ENCODE measurements at regions not wholly inside any gene's neighbourhood (a gene's known extent, or its start where the extent isn't known, plus 50 kb on each side); places are given as distances from the start of the nearest gene placed in this dataset.
"Not testable (repeated sequence)": the region's sequence is repeated elsewhere in the genome, so short reads cannot be mapped to it uniquely, and the experiment has no call there.

DNA sequence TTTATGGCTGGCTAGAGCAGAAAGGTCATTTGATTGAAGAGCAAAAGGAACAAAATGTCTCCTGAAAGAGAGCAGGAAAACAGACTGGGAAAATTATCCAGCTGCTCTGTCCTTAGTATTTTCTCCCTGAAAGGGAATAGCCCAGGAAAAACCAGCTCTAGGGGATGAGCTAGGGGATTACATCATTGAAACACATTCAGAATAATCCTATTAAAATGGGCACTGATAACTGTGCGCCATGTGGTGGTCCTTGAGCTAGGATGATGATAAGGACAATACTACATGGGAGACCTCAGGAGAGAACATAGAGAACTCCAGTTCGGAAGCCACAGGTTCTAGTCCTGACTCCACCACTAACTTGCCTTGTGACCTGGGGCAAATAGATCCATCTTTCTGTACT, 873.8 kb downstream of the TYW1 start:
- Mint-ChIP-seq H3K4me1 (no peaks in the 10 kb centered on the region), H3K36me3 (no peaks in the 10 kb centered on the region), H3K9me3 (no peaks in the 10 kb centered on the region), H3K27ac (no peak overlapping the region), H3K27me3 (no peaks in the 10 kb centered on the region), H3K4me3 (no peak overlapping the region)

DNA sequence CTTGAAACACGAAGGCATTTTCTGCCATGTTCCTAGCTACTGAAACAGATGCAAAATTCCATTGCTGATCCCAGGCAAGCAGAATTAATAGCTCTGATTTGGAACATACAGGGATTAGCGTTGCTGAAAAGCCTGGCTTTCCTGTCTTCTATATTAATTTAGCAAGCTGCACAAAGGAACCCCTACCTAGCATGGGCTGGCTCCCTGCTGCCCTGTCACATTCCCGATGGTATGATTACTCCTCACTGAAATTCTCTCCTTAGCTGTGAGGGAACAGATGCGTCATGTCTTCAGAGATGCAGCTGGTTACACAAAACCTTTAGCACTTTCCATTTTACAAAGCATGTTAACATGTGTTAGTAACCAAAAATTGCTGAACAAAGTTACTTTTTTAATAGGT, 878.9 kb downstream of the TYW1 start:
- no peak overlapping the region for H3K27ac Mint-ChIP-seq
- peaks cover 19% of the 10 kb centered on the region for H3K9me3 Mint-ChIP-seq
- no peak overlapping the region for H3K4me3 Mint-ChIP-seq
- no peaks in the 10 kb centered on the region for H3K27me3 Mint-ChIP-seq
- H3K4me1 Mint-ChIP-seq, result no peaks in the 10 kb centered on the region
- H3K36me3 Mint-ChIP-seq, result no peaks in the 10 kb centered on the region

DNA sequence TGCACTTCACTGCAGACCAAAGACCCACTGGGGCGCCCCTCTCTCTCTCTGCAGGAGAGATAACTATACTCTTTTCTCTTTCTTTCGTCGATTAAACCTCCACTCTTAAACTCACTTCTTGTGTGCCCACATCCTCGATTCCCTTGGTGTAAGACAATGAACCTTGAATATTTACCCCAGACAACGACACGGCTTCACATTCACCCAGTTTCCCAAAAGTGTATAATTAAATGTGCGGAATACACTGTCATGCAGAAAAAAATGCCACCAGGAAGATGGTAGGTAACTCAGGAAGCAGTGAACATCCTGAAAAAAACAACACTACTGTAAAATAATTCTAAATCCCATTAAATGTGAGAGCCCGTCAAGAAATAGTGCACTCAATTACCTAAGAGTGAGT, 882.2 kb downstream of the TYW1 start:
- H3K4me1 Mint-ChIP-seq, result no peaks in the 10 kb centered on the region
- peaks cover 19% of the 10 kb centered on the region for H3K9me3 Mint-ChIP-seq
- no peaks in the 10 kb centered on the region for H3K36me3 Mint-ChIP-seq
- no peaks in the 10 kb centered on the region for H3K27me3 Mint-ChIP-seq
- H3K27ac Mint-ChIP-seq, result no peak overlapping the region
- H3K4me3 Mint-ChIP-seq, result no peak overlapping the region

DNA sequence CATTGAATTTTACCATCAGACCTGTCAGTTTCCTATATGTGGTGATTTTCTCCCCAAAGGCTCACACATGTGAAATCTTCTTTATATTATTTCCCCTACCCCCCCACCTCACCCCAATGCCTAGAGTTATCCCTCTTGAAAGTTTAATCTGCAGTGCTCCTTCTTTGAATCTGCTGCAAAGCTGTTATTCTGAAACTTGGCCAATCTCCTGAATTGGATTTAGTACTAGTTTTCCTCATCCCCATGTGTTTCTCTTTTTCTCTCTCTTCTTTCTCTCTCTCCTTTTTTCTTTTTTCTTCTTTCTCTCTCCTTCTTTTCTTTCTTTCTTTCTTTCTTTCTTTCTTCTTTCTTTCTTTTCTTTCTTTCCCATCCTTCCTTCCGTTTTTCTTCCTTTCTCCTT, 886.2 kb downstream of the TYW1 start:
- no peaks in the 10 kb centered on the region for H3K27me3 Mint-ChIP-seq
- no peak overlapping the region for H3K27ac Mint-ChIP-seq
- no peaks in the 10 kb centered on the region for H3K36me3 Mint-ChIP-seq
- H3K4me1 Mint-ChIP-seq, result no peaks in the 10 kb centered on the region
- peaks cover 8% of the 10 kb centered on the region for H3K9me3 Mint-ChIP-seq
- H3K4me3 Mint-ChIP-seq, result no peak overlapping the region

DNA sequence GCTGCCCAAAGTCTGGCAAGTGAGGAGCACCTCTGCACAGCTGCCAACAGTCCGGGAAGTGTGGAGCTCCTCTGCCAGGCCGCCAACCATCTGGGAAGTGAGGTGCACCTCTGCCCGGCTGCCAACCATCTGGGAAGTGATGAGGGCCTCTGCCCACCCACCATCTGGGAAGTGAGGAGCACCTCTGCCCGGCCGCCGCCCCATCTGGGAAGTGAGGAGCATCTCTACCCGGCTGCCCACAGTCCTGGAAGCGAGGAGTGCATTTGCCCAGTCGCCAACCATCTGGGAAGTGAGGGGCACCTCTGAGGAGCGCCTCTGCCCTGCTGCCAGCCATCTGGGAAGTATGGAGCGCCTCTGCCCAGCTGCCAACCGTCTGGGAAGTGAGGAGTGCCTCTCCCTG, 893.7 kb downstream of the TYW1 start:
- no peaks in the 10 kb centered on the region for H3K4me1 Mint-ChIP-seq
- peaks cover 3% of the 10 kb centered on the region for H3K9me3 Mint-ChIP-seq
- H3K27ac Mint-ChIP-seq, result no peak overlapping the region
- no peak overlapping the region for H3K4me3 Mint-ChIP-seq
- H3K27me3 Mint-ChIP-seq, result no peaks in the 10 kb centered on the region
- no peaks in the 10 kb centered on the region for H3K36me3 Mint-ChIP-seq

DNA sequence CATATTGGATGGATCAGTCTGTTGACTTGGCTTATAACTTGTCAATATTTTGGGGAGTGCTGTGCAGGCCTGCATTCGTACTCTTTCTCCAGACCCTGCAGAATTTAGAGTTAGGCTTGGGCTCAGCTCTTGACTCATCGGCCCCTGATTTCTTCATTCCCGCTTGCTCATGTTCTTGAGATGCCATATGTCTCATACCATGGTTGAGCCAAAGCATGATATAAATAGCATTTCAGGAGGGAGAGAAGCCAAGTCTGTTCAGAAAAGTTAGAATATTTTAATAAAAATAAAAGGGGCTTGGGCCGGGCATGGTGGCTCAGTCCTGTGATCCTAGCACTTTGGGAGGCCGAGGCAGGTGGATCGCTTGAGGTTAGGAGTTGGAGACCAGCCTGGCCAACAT, 898.1 kb downstream of the TYW1 start:
- Mint-ChIP-seq H3K9me3 (peaks cover 12% of the 10 kb centered on the region), H3K36me3 (peaks cover 4% of the 10 kb centered on the region), H3K27ac (no peak overlapping the region), H3K27me3 (peaks cover 4% of the 10 kb centered on the region), H3K4me1 (no peaks in the 10 kb centered on the region), H3K4me3 (no peak overlapping the region)

DNA sequence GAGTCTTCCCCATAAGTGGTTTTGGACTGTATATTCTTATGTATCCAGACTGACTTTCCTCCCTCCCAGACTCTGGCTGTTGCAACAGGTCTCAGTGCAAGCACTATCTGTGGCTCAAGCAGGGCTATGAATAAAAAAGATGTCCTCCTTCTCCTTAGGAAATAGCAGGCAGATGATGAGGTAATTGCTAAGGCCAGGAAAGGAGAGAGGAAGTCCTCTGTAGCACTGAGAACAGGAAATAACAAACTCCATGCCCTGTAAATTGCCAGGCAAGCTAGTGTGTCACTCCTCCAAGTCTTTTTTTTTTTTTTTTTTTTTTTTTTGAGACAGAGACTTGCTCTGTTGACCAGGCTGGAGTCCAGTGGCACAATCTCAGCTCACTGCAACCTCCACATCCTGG, 900.1 kb downstream of the TYW1 start:
- no peaks in the 10 kb centered on the region for H3K4me1 Mint-ChIP-seq
- peaks cover 12% of the 10 kb centered on the region for H3K9me3 Mint-ChIP-seq
- peaks cover 4% of the 10 kb centered on the region for H3K27me3 Mint-ChIP-seq
- H3K4me3 Mint-ChIP-seq, result no peak overlapping the region
- peaks cover 4% of the 10 kb centered on the region for H3K36me3 Mint-ChIP-seq
- H3K27ac Mint-ChIP-seq, result no peak overlapping the region

DNA sequence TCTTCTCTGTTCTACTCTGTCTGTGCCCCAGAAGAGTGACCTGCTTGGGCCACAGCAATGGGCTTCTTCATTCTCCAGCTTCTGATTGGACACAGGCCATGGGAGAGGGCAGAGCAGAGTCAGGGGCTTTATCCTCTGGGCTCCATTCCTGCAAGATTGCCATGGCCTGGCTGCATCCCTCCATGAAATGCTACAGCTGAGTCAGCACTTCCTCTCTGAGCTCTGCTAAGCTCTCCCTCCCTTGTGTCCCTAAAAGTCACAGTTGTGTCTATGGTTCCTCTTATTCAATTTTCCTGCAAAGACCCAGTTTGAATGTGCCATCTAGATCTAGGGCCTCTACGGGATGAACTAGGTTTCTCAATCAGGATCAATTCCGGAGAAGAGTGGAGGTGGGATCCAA, 903.8 kb downstream of the TYW1 start:
- H3K27me3 Mint-ChIP-seq, result peaks cover 4% of the 10 kb centered on the region
- H3K9me3 Mint-ChIP-seq, result peaks cover 12% of the 10 kb centered on the region
- no peak overlapping the region for H3K27ac Mint-ChIP-seq
- H3K4me3 Mint-ChIP-seq, result no peak overlapping the region
- H3K4me1 Mint-ChIP-seq, result no peaks in the 10 kb centered on the region
- peaks cover 4% of the 10 kb centered on the region for H3K36me3 Mint-ChIP-seq

DNA sequence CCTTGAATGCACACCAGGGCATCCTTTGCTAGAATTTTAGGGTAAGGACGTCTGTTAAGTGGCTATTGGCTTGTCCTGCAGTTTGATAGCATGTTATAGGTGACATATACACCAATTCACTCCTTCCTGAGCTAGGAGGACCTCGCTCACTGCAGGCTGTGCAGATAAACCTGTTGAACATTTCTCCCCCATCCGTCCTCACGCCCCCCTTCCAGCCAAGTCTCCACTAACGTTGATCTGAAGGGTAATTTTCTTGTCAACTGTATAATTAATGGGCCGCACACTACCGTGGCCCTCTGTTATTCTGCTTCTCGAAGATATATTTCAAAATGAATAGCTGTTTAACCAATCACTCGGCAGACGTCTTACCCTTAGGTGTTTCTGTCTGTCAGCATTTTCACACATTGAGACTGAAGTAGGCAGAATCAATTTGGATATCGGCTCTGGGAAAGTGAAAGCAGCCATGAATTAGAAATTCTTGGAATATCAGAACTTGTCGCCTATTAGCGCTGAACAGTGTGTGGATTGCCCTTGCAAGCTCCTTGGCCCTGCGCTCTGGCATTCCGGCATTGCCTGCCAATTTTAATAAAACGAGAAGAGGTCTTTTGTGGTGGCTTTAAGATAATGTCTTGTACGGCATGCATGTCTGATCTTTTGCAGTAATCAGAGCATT, 905.3 kb downstream of the TYW1 start:
- Mint-ChIP-seq H3K4me3 (no peak overlapping the region), H3K27me3 (peaks cover 4% of the 10 kb centered on the region), H3K9me3 (peaks cover 15% of the 10 kb centered on the region), H3K4me1 (no peaks in the 10 kb centered on the region), H3K27ac (no peak overlapping the region), H3K36me3 (peaks cover 2% of the 10 kb centered on the region)

DNA sequence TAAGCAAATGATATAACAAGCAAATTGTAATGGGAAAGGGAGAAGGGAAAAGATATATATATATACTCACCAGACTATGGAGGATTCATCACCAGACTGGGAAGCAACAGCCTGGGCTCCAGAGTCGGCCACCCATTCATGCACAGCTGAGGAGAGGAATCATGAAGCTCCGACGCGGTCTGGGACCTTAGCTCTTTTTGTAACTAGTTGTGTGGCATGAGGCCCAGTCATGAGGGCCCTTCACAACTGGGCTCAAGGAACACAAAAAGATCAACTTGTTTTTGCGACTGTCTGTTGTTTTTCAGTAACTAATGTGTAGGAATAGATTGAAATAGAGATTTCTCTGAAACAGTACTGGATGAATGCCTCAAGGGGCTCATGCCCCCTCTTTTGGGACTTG, 911.2 kb downstream of the TYW1 start:
- H3K27me3 Mint-ChIP-seq, result no peaks in the 10 kb centered on the region
- H3K27ac Mint-ChIP-seq, result no peak overlapping the region
- no peaks in the 10 kb centered on the region for H3K36me3 Mint-ChIP-seq
- H3K4me1 Mint-ChIP-seq, result no peaks in the 10 kb centered on the region
- peaks cover 16% of the 10 kb centered on the region for H3K9me3 Mint-ChIP-seq
- no peak overlapping the region for H3K4me3 Mint-ChIP-seq

DNA sequence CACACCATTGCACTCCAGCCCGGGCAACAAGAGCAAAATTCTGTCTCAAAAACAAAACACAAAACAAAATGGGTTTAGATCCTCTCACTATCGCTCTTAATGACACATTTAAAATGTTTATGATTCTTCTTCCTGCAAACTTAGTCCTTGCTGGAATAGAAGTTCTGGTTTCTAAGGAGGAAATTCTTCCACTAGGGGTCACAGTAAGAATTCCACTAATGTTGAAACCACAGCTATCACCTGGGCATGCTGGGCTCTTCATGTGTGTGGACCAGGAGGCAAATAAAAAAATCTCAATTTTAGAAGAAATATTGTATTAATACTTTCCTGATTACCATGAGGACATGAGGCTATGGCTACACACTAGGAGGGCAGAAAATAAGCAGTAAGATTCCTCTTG, 915.8 kb downstream of the TYW1 start:
- Mint-ChIP-seq H3K27me3 (no peaks in the 10 kb centered on the region), H3K4me3 (no peak overlapping the region), H3K36me3 (no peaks in the 10 kb centered on the region), H3K27ac (no peak overlapping the region), H3K4me1 (no peaks in the 10 kb centered on the region), H3K9me3 (peaks cover 20% of the 10 kb centered on the region)

DNA sequence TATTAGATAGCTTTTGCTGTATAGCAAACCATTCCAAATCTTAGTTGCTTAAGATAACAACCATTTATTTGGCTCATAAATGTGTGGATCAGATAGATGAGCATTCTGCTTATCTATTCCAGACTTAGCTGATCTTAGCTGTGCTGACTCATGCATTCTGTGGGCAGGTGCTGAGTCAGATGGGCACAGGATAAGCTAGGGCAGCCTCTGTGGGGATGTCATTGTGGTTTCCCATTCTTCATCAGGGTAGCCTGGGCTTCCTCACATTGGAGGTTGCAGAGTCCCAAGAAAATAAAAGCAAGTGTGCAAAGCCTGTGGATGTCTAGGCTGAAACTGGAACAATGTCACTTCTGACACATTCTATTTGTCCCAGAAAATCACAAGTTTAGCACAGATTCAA, 917.0 kb downstream of the TYW1 start:
- Mint-ChIP-seq H3K9me3 (peaks cover 29% of the 10 kb centered on the region), H3K36me3 (peaks cover 2% of the 10 kb centered on the region), H3K27ac (no peak overlapping the region), H3K4me1 (peaks cover 4% of the 10 kb centered on the region), H3K27me3 (no peaks in the 10 kb centered on the region), H3K4me3 (no peak overlapping the region)

DNA sequence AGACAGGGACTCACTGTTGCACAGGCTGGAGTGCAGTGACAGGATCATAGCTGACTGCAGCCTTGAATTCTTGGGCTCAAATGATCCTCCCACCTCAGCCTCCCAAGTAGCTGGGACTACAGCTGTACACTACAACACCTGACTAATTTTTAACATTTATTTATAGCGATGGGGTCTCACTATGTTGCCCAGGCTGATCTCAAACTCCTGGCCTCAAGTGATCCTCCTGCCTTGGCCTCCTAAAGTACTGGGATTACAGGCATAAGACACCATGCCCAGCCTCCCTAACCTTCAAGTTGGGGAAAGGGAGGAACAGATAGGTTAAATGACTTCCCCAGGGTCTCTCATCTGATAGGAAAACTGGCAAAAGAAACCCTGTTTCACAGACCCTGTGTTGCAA, 919.5 kb downstream of the TYW1 start:
- not testable (repeated sequence) for H3K27me3 Mint-ChIP-seq, H3K27ac Mint-ChIP-seq, H3K36me3 Mint-ChIP-seq, H3K4me3 Mint-ChIP-seq, H3K4me1 Mint-ChIP-seq
- H3K9me3 Mint-ChIP-seq, result peaks cover 29% of the 10 kb centered on the region

DNA sequence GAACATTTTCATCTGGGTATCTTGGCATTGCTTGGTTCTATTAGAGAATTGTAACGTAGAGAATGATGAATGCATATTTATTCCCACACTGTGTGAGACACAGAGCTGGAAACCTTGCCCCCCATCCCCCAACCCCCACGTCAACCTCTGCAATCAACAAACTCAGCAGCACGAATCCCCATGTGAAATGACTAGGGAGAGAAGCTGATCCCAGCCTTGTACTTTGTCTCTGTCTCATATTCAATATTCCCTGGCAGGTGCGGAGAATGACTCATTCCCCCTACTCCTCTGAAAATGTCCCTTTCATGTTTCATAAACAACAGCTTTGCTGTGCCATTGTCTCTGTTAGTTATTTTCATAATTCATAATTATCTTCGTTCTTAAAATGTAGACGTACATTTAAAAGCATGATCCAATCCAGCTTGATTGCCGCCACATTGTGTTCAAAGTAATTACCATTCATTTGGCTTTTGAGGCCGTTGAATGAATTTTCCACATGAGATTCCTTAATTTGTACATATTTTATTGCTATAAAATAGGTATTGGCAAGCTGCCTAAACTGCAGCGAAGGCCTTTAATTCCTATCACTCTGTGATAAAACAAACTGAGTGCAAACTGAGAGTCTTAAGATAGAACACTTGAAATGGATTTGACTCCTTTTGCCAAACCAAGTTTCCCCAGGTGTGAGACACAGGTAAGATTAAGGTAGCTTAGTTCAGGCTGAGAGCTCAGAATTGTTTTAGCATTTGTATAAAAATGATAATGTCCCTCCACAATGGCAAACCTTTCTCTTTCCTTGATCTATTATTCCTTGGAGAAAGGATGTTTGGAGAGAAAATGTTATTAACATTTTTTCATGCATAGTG, 920.2 kb downstream of the TYW1 start:
- H3K36me3 Mint-ChIP-seq, result peaks cover 2% of the 10 kb centered on the region
- H3K9me3 Mint-ChIP-seq, result peaks cover 29% of the 10 kb centered on the region
- H3K27me3 Mint-ChIP-seq, result no peaks in the 10 kb centered on the region
- H3K4me3 Mint-ChIP-seq, result no peak overlapping the region
- no peak overlapping the region for H3K27ac Mint-ChIP-seq
- peaks cover 9% of the 10 kb centered on the region for H3K4me1 Mint-ChIP-seq

DNA sequence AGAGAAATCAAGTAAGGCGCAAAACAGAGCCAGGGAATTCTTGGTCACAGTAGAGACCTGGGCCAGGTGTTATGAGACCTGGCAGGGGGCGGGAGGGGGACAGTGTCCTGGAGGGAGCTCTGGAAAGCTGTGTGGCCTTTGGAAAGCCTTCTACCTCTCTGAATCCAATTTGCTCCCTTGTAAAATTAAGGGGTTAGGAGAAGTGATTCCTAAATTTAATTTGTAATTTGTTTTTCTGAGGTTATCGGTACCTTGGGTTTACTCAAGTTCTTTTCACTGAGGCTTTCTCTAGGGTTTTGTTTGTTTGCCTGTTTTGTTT, 920.8 kb downstream of the TYW1 start:
- H3K27me3 Mint-ChIP-seq, result no peaks in the 10 kb centered on the region
- H3K36me3 Mint-ChIP-seq, result peaks cover 2% of the 10 kb centered on the region
- H3K9me3 Mint-ChIP-seq, result peaks cover 29% of the 10 kb centered on the region
- H3K4me3 Mint-ChIP-seq, result no peak overlapping the region
- H3K4me1 Mint-ChIP-seq, result peaks cover 9% of the 10 kb centered on the region
- no peak overlapping the region for H3K27ac Mint-ChIP-seq

DNA sequence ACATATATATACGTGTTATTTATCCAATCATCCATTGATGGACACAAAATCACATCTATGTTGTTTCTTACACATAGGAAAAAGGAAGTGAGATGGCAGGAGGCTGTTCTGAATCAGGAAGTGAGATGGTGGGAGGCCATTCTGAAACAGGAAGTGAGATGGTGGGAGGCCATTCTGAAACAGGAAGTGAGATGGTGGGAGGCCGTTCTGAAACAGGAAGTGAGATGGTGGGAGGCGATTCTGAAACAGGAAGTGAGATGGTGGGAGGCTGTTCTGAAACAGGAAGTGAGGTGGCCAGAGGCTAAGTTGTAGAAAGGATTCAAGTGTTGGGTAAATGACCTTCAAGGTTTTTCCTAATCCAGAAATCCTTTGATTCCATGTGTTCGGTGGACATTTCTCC, 921.5 kb downstream of the TYW1 start:
- Mint-ChIP-seq H3K9me3 (peaks cover 29% of the 10 kb centered on the region), H3K27me3 (no peaks in the 10 kb centered on the region), H3K36me3 (peaks cover 2% of the 10 kb centered on the region), H3K27ac (no peak overlapping the region), H3K4me3 (peak overlapping the region; percentile 52), H3K4me1 (peaks cover 9% of the 10 kb centered on the region)

DNA sequence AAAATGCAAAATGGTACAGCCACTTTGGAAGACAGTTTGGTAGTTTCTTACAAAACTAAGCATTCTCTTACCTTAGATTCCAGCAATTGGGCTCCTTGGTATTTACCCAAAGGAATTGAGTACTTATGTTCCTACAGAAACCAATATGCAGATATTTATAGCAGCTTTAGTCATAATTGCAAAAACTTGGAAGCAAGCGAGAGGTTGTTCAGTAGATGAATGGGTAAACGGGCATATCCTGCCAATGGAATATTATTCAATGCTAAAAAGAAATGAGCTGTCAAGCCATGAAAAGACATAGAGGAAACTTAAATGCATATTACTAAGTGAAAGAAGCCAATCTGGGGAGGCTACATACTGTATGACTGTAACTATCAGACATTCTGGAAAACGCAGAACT, 926.7 kb downstream of the TYW1 start:
- peaks cover 5% of the 10 kb centered on the region for H3K4me1 Mint-ChIP-seq
- H3K27me3 Mint-ChIP-seq, result no peaks in the 10 kb centered on the region
- peaks cover 3% of the 10 kb centered on the region for H3K9me3 Mint-ChIP-seq
- no peak overlapping the region for H3K27ac Mint-ChIP-seq
- H3K36me3 Mint-ChIP-seq, result no peaks in the 10 kb centered on the region
- no peak overlapping the region for H3K4me3 Mint-ChIP-seq
